BLaER1 treated with 17β-estradiol and CSF1 and Interleukin-3, amounts not matched to agents 10 nM and 100 nM (cell line): ENCODE measurements at regions not wholly inside any gene's neighbourhood (a gene's known extent, or its start where the extent isn't known, plus 50 kb on each side); places are given as distances from the start of the nearest gene placed in this dataset.
A peak's percentile ranks its signal among the peaks of the same experiment; 100 is the strongest.

ENCODE experiments used
- H3K27ac ChIP-seq, 11 experiments: shearing (Covaris generic); formaldehyde crosslinking; 2 replicates each; pipeline ENCODE4 v1.8.1; 2022
- H3K27me3 ChIP-seq, 11 experiments: shearing (Covaris generic); formaldehyde crosslinking; 2 replicates each; pipeline ENCODE4 v1.8.1; 2022
- H3K36me3 ChIP-seq, 11 experiments: shearing (Covaris generic); formaldehyde crosslinking; 2 replicates each; pipeline ENCODE4 v1.8.1; 2022
- H3K4me1 ChIP-seq, 10 experiments: shearing (Covaris generic); formaldehyde crosslinking; 2 replicates each; pipeline ENCODE4 v1.8.1; 2022
- H3K4me2 ChIP-seq, 11 experiments: shearing (Covaris generic); formaldehyde crosslinking; 2 replicates each; pipeline ENCODE4 v1.8.1; 2022
- H3K4me3 ChIP-seq, 10 experiments: shearing (Covaris generic); formaldehyde crosslinking; 2 replicates each; pipeline ENCODE4 v1.8.1; 2022
- H3K9ac ChIP-seq, 11 experiments: shearing (Covaris generic); formaldehyde crosslinking; 2 replicates each; pipeline ENCODE4 v1.8.1; 2022
- H3K9me3 ChIP-seq, 11 experiments: shearing (Covaris generic); formaldehyde crosslinking; replicated peaks in 1 of 11; 2 replicates each; pipeline ENCODE4 v1.8.1; 2022
- H4K20me1 ChIP-seq, 11 experiments: shearing (Covaris generic); formaldehyde crosslinking; 2 replicates each; pipeline ENCODE4 v1.8.1; 2022
- Cebpa-rat ChIP-seq, 11 experiments: shearing (Covaris generic); IDR thresholded peaks; 2 replicates each; pipeline ENCODE4 v1.8.1; 2022

DNA sequence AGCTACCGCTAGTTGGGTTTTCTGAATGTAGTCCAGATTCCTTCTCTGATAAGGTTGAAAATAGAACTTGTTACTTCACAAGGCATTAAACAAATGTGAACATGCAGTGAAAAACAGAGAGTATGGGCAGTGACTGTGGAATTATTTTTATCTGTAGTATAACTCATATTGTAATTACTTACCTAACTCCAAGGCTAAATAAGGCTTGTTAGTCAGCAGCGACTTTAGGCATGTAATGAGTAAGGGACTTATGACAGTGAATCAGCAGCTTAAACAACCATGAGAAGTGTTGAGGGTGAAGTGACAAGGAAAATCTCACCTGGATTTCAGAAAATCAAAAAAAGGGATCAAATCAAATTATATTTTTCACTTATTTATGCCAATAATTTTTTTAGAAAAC is 1719.5 kb upstream of the MIR17HG start:
- Histone ChIP-seq H3K9me3 (no peaks in the 10 kb centered on the region), H3K27ac (no peak overlapping the region), H4K20me1 (no peaks in the 10 kb centered on the region), H3K27me3 (no peaks in the 10 kb centered on the region), H3K36me3 (no peaks in the 10 kb centered on the region), H3K9ac (no peak overlapping the region), H3K4me3 (no peak overlapping the region), H3K4me1 (no peaks in the 10 kb centered on the region), H3K4me2 (no peak overlapping the region)
- no peak for TF ChIP-seq Cebpa-rat (IDR thresholded peaks at IDR 0.05)

DNA sequence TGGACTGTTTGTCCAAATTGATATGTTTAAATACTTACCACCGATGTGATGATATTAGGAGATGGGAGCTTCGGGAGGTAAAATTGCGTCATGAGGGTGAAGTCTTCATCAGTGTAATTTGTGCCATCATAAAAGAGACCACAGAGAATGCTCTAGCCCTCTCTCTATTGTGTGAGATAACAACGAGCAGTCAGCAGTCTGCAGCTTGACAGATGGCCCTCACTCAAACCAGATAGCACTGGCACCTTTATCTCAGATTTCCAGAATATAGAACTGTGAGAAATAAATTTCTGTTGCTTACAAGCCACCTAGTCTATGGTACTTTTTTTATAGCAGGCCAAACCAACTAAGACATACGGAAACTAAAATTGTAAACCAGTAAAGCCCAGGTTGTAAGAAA is 1718.9 kb upstream of the MIR17HG start:
- no peak for TF ChIP-seq Cebpa-rat (IDR thresholded peaks at IDR 0.05)
- no peak overlapping the region for H3K9ac ChIP-seq
- H3K27ac ChIP-seq, result no peak overlapping the region
- no peaks in the 10 kb centered on the region for H3K27me3 ChIP-seq
- no peaks in the 10 kb centered on the region for H3K36me3 ChIP-seq
- no peaks in the 10 kb centered on the region for H4K20me1 ChIP-seq
- no peak overlapping the region for H3K4me2 ChIP-seq
- H3K4me1 ChIP-seq, result no peaks in the 10 kb centered on the region
- no peaks in the 10 kb centered on the region for H3K9me3 ChIP-seq
- no peak overlapping the region for H3K4me3 ChIP-seq

DNA sequence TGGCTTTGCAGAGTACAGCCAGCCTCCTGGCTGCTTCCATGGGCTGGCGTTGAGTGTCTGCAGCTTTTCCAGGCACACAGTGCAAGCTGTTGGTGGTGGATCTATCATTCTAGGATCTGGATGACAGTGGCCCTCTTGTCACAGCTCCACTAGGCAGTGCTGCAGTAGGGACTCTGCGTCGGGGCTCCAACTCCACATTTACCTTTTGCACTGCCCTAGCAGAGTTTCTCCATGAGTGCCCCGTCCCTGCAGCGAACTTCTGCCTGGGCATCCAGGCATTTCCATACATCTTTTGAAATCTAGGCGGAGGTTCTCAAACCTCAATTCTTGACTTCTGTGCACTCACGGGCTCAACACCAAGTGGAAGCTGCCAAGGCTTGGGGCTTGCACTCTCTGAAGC is 1697.3 kb upstream of the MIR17HG start:
- TF ChIP-seq Cebpa-rat (IDR thresholded peaks at IDR 0.05), result no peak
- Histone ChIP-seq H3K4me1 (peaks cover 0 to 4% (median 0%) of the 10 kb centered on the region in 10 experiments; a peak in 1 of 20 replicates), H3K9ac (no peak overlapping the region), H3K4me2 (no peak overlapping the region), H3K36me3 (no peaks in the 10 kb centered on the region), H3K4me3 (no peak overlapping the region), H3K27me3 (no peaks in the 10 kb centered on the region), H3K9me3 (peaks cover 6 to 51% (median 12%) of the 10 kb centered on the region in 11 experiments; a peak in 15 of 22 replicates), H3K27ac (no peak overlapping the region), H4K20me1 (no peaks in the 10 kb centered on the region)

DNA sequence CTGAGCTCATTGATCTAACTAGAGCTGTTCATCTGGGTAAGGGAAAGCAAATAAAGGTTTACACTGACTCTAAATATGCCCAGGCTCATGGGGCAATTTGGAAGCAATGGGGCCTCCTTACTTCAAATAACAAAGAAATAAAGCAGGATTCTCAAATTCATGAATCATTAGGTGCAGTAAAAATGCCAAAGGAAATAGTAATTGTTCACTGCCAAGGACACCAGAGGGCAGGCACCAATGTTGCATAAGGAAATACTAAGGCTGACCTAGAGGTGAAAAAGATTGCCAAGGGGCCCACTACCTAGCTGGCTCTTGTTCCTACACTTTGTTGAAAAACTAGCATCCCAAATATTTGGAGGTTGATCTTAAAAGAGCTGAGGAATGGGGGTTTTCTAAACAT is 1686.7 kb upstream of the MIR17HG start:
- no peaks in the 10 kb centered on the region for H3K36me3 ChIP-seq
- H3K27me3 ChIP-seq, result no peaks in the 10 kb centered on the region
- H3K4me2 ChIP-seq, result no peak overlapping the region
- no peak overlapping the region for H3K27ac ChIP-seq
- no peak overlapping the region for H3K9ac ChIP-seq
- no peak for TF ChIP-seq Cebpa-rat (IDR thresholded peaks at IDR 0.05)
- no peak overlapping the region for H3K4me3 ChIP-seq
- no peaks in the 10 kb centered on the region for H4K20me1 ChIP-seq
- no peaks in the 10 kb centered on the region for H3K4me1 ChIP-seq
- peaks cover 0 to 13% (median 0%) of the 10 kb centered on the region in 11 experiments; a peak in 2 of 22 replicates for H3K9me3 ChIP-seq

DNA sequence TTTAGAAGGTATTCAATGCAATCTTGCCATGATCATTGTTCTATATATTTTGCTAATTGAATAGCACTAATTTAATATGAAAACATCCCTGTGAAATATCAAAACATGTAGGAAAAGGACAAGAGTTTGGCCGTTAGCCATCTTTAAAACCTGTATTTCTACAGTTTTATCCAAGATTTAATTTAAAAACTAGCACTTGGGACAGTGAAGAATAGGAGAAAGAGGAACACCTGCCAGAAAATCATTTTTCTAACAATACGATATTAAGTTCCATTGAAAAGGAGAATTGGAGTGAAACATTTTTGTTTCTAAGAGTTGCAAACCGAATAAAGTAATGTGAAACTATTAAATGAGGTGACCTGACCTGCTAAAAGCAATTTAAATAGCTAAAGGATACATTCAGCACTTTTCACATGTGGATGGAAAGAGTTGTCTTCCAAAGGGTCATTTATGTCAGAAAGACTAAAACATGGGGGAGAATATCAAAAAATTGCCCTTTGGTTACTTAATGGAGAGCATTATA is 1673.6 kb upstream of the MIR17HG start:
- H3K9me3 ChIP-seq, result no peaks in the 10 kb centered on the region
- H3K4me1 ChIP-seq, result no peaks in the 10 kb centered on the region
- no peaks in the 10 kb centered on the region for H3K36me3 ChIP-seq
- TF ChIP-seq Cebpa-rat (IDR thresholded peaks at IDR 0.05), result no peak
- H3K27ac ChIP-seq, result no peak overlapping the region
- H3K27me3 ChIP-seq, result no peaks in the 10 kb centered on the region
- no peak overlapping the region for H3K9ac ChIP-seq
- H4K20me1 ChIP-seq, result no peaks in the 10 kb centered on the region
- no peak overlapping the region for H3K4me3 ChIP-seq
- H3K4me2 ChIP-seq, result no peak overlapping the region

DNA sequence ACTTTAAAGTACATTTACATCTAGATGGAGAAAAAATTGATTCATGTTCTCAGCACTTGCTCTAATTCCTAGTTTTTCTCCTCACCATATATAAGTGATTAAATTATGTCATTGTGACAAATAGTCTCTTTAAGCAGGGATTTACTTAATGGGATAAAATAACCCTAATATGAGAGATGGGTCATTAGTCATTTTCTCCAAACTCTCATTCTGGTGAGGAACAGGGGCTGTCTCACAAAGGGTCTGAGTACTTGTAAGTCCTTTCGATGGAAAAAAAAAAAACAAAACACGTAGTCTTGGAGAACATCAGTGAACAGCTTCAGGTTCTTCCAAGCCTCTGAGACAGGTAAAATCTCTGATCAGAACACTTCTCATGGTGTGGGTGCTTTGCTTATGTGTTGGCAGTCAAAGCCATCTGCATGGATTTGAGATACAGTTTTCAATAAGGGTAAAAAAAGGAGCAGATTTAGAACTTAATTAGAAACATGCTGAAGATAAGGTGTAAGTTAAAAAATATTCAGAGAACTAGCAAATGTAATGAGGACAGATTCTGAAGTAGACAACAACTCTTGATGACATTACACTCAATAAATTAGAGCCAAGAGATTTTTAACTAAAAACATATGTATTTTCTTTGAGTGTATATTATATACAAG is 1668.9 kb upstream of the MIR17HG start:
- H4K20me1 ChIP-seq, result no peaks in the 10 kb centered on the region
- no peak overlapping the region for H3K4me3 ChIP-seq
- no peak overlapping the region for H3K27ac ChIP-seq
- H3K4me2 ChIP-seq, result no peak overlapping the region
- H3K36me3 ChIP-seq, result no peaks in the 10 kb centered on the region
- no peaks in the 10 kb centered on the region for H3K27me3 ChIP-seq
- H3K9me3 ChIP-seq, result no peaks in the 10 kb centered on the region
- no peak for TF ChIP-seq Cebpa-rat (IDR thresholded peaks at IDR 0.05)
- no peaks in the 10 kb centered on the region for H3K4me1 ChIP-seq
- no peak overlapping the region for H3K9ac ChIP-seq

DNA sequence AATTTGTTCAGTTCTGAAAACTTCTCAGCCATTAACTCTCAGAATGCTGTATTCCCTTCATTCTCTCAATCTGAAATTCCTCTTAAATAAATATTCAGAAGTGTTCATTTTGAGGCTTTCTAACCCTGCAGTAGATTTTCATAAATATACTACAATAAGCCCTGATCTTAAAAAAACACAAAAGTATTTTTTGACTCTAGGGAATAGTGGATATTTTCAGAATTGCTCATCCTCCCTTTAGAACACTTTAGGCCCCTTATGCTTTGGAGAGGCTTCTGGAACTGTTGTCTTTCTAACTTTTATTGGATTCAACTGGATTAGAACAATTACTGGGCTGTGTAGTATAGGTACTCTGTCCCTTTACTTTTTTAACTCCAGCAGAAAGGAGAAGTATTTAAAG is 1662.6 kb upstream of the MIR17HG start:
- Histone ChIP-seq H3K4me1 (peaks cover 0 to 6% (median 5%) of the 10 kb centered on the region in 10 experiments; a peak in 7 of 20 replicates), H3K4me2 (no peak overlapping the region), H3K36me3 (no peaks in the 10 kb centered on the region), H3K9me3 (no peaks in the 10 kb centered on the region), H3K4me3 (no peak overlapping the region), H3K27me3 (no peaks in the 10 kb centered on the region), H3K9ac (no peak overlapping the region), H4K20me1 (no peaks in the 10 kb centered on the region), H3K27ac (no peak overlapping the region)
- TF ChIP-seq Cebpa-rat (IDR thresholded peaks at IDR 0.05), result no peak

DNA sequence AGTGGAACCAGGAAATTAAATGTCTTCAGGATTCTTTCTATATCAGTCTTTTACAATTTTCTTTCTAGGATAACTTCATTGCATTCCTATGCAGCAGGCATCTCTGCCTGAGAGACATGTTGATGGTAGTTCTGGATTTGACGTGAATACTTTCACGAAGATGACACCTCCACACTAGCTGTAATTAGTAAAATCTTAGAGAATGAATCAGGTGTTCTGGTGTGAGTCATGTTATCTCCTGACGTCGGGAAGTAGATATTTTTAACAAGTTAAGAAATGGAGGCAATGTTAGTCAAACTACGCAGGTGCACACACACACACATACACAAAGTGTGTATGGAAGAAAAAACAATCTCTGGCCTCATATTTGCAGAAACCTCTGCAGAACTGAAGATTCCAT is 1661.3 kb upstream of the MIR17HG start:
- Histone ChIP-seq H3K27ac (no peak overlapping the region), H3K9me3 (no peaks in the 10 kb centered on the region), H3K4me2 (no peak overlapping the region), H3K4me1 (peaks cover 0 to 6% (median 5%) of the 10 kb centered on the region in 10 experiments; a peak in 7 of 20 replicates), H3K36me3 (no peaks in the 10 kb centered on the region), H3K27me3 (no peaks in the 10 kb centered on the region), H4K20me1 (no peaks in the 10 kb centered on the region), H3K4me3 (no peak overlapping the region), H3K9ac (no peak overlapping the region)
- TF ChIP-seq Cebpa-rat (IDR thresholded peaks at IDR 0.05), result no peak

DNA sequence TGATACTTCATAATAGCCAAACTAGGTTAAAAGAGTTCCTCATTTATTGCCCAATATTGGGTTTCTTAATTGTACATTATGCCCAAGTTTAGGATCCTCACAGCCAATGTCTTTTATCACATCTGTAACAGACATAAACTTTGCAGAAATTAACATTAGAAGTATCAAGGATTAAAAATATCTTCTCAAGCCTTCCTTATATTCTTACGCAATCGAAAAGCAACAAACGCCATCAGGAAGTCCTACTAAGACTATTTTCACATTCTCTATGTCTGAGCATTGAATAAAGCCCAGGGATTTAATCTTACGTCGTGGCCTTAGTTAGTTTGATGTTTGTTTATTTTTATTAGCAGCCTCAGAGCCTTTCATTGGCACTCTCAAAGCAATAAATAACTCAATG is 1660.4 kb upstream of the MIR17HG start:
- H3K9ac ChIP-seq, result no peak overlapping the region
- no peaks in the 10 kb centered on the region for H3K27me3 ChIP-seq
- peak overlapping the region in 3 of 11 experiments; percentile 3 to 22 (median 21); a peak in 2 of 22 replicates for H3K4me2 ChIP-seq
- no peaks in the 10 kb centered on the region for H3K36me3 ChIP-seq
- H3K9me3 ChIP-seq, result no peaks in the 10 kb centered on the region
- no peak overlapping the region for H3K27ac ChIP-seq
- H4K20me1 ChIP-seq, result no peaks in the 10 kb centered on the region
- peaks cover 0 to 6% (median 5%) of the 10 kb centered on the region in 10 experiments; a peak in 7 of 20 replicates for H3K4me1 ChIP-seq
- no peak overlapping the region for H3K4me3 ChIP-seq
- TF ChIP-seq Cebpa-rat (IDR thresholded peaks at IDR 0.05), result peak in 4 of 11 experiments; percentile 47 to 74 (median 67); a peak in 9 of 22 replicates

DNA sequence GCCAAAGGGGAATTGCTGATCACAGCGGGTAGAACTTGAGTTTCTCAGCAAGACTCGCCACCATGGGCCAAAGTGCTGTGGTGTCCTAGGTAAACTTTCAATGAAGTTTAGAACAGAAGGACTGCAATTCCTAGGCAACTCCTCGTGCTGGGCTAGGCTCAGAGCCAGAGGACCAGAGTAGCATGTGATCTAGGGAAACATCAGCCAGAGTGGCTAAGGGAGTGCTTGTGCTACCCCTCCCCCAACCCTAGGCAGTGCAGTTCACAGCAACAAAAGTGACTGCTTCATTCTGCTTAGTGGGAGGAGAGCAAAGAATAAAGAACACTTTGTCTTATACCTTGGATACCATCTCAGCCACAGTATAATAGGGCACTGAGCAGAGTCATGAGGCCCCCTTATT is 1658.6 kb upstream of the MIR17HG start:
- peaks cover 0 to 15% (median 9%) of the 10 kb centered on the region in 10 experiments; a peak in 11 of 20 replicates for H3K4me1 ChIP-seq
- TF ChIP-seq Cebpa-rat (IDR thresholded peaks at IDR 0.05), result no peak
- no peaks in the 10 kb centered on the region for H4K20me1 ChIP-seq
- no peak overlapping the region for H3K27ac ChIP-seq
- no peak overlapping the region for H3K9ac ChIP-seq
- H3K36me3 ChIP-seq, result no peaks in the 10 kb centered on the region
- no peaks in the 10 kb centered on the region for H3K27me3 ChIP-seq
- H3K4me3 ChIP-seq, result no peak overlapping the region
- H3K9me3 ChIP-seq, result no peaks in the 10 kb centered on the region
- no peak overlapping the region for H3K4me2 ChIP-seq
